H1 (cell line): ENCODE measurements at regions not wholly inside any gene's neighbourhood (a gene's known extent, or its start where the extent isn't known, plus 50 kb on each side); places are given as distances from the start of the nearest gene placed in this dataset.

Experiments used
- CTCF ChIA-PET: fragments of 300-600 bp; sonication (Branson Sonifier 250); formaldehyde crosslinking; loops from one replicate; lab custom pipeline; 2021; ENCODE audit not compliant: partially characterized antibody; lab: Charles Lee
- POLR2A ChIA-PET: fragments of 300-600 bp; sonication (Branson Sonifier 250); formaldehyde crosslinking; loops from one replicate; lab custom pipeline; 2021; ENCODE audit warnings: inconsistent platforms; ENCODE audit not compliant: partially characterized antibody; lab: Charles Lee
- DNase-seq, 2 experiments: peaks; one replicate each; pipeline versions ENCODE4 v3.0.0 to v3.0.0-alpha.2; 2010 to 2022; ENCODE audit warnings: low spot score in 2 of 2, low read depth in 1 of 2, mixed read lengths in 1 of 2
- FAIRE-seq: peaks from 2 replicates; lab custom pipeline; 2011; peaks lifted over from hg19 to GRCh38; lab: Jason Lieb, UNC
- H2AFZ ChIP-seq: 2 replicates; pipeline ENCODE4 v1.8.1; 2012; ENCODE audit warnings: low read length, inconsistent platforms
- H2AK5ac ChIP-seq: 2 replicates; pipeline ENCODE4 v1.6.1; 2013; ENCODE audit warnings: low read depth, low read length
- H2BK120ac ChIP-seq: replicated peaks from 2 replicates; pipeline ENCODE3; 2013; ENCODE audit warnings: low read depth, low read length, inconsistent platforms
- H2BK12ac ChIP-seq: 2 replicates; pipeline ENCODE4 v1.6.1; 2013; ENCODE audit warnings: low read depth, low read length
- H2BK15ac ChIP-seq: 2 replicates; pipeline ENCODE4 v1.6.1; 2013; ENCODE audit warnings: low read length
- H2BK20ac ChIP-seq: 2 replicates; pipeline ENCODE4 v1.6.1; 2013; ENCODE audit warnings: low read length
- H2BK5ac ChIP-seq: 2 replicates; pipeline ENCODE4 v1.6.1; 2013; ENCODE audit warnings: low read depth, low read length
- H3K14ac ChIP-seq: 2 replicates; pipeline ENCODE4 v1.6.1; 2013; ENCODE audit warnings: inconsistent platforms; ENCODE audit not compliant: insufficient read length
- H3K18ac ChIP-seq: 2 replicates; pipeline ENCODE4 v1.6.1; 2013; ENCODE audit warnings: low read length; ENCODE audit errors: extremely low read depth
- H3K23ac ChIP-seq: 2 replicates; pipeline ENCODE4 v1.6.1; 2013; ENCODE audit warnings: inconsistent platforms; ENCODE audit not compliant: insufficient read length
- H3K23me2 ChIP-seq: 2 replicates; pipeline ENCODE4 v1.6.1; 2013; ENCODE audit warnings: low read depth, low read length
- H3K27ac ChIP-seq: 2 replicates; pipeline ENCODE4 v1.6.1; 2011; ENCODE audit warnings: low read depth, low read length, inconsistent platforms
- H3K27me3 ChIP-seq, 4 experiments: replicated peaks in 1 of 4; 1 replicate in 1 of 4; 2 replicates in 3 of 4; pipeline versions ENCODE4 v1.6.1 to v1.8.1; 2011 to 2013; ENCODE audit warnings: low read length in 3 of 4, mild to moderate bottlenecking in 3 of 4, inconsistent platforms in 2 of 4, mixed read lengths in 2 of 4, moderate library complexity in 1 of 4; ENCODE audit not compliant: control insufficient read depth in 3 of 4, insufficient read depth in 3 of 4; ENCODE audit errors: extremely low read depth in 1 of 4
- H3K36me3 ChIP-seq, 4 experiments: 2 replicates each; pipeline versions ENCODE4 v1.6.1 to v1.8.1; 2011 to 2013; ENCODE audit warnings: mild to moderate bottlenecking in 4 of 4, low read length in 3 of 4, moderate library complexity in 2 of 4, control low read depth in 1 of 4, inconsistent platforms in 1 of 4; ENCODE audit not compliant: insufficient read depth in 4 of 4, control insufficient read depth in 2 of 4
- H3K4ac ChIP-seq: replicated peaks from 2 replicates; pipeline ENCODE3; 2013; ENCODE audit warnings: low read length, low read depth, mixed read lengths, inconsistent platforms; ENCODE audit not compliant: insufficient read length
- H3K4me1 ChIP-seq, 4 experiments: replicated peaks in 1 of 4; 1 replicate in 1 of 4; 2 replicates in 3 of 4; pipeline versions ENCODE4 v1.6.1 to v1.8.1; 2011 to 2013; ENCODE audit warnings: low read length in 3 of 4, inconsistent platforms in 2 of 4, mixed read lengths in 1 of 4; ENCODE audit not compliant: insufficient read depth in 4 of 4, control insufficient read depth in 3 of 4
- H3K4me2 ChIP-seq, 2 experiments: 2 replicates each; pipeline versions ENCODE4 v1.6.1 to v1.8.1; 2011 to 2013; ENCODE audit warnings: low read depth in 2 of 2, low read length in 2 of 2, control low read depth in 1 of 2, inconsistent platforms in 1 of 2, mild to moderate bottlenecking in 1 of 2; ENCODE audit not compliant: insufficient read depth in 1 of 2
- H3K4me3 ChIP-seq, 4 experiments: fragments of 200-600, 300-600 bp in 1 of 4; sonication (generic), shearing (Covaris generic), sonication (Bioruptor Twin) in 1 of 4; 2 replicates each; pipeline versions ENCODE4 v1.5.1 to v1.8.1; 2011 to 2016; ENCODE audit warnings: low read length in 4 of 4, low read depth in 3 of 4, control low read depth in 2 of 4, inconsistent platforms in 2 of 4, mild to moderate bottlenecking in 2 of 4, mixed read lengths in 1 of 4, moderate library complexity in 1 of 4; ENCODE audit not compliant: insufficient read depth in 2 of 4; ENCODE audit errors: extremely low read depth in 1 of 4
- H3K56ac ChIP-seq: replicated peaks from 2 replicates; pipeline ENCODE3; 2013; ENCODE audit warnings: low read depth, mild to moderate bottlenecking, mixed read lengths, low read length, inconsistent platforms; ENCODE audit not compliant: insufficient read length
- H3K79me1 ChIP-seq: 2 replicates; pipeline ENCODE4 v1.6.1; 2013; ENCODE audit warnings: low read depth, low read length, control low read depth
- H3K79me2 ChIP-seq, 2 experiments: 2 replicates each; pipeline versions ENCODE4 v1.6.1 to v1.8.1; 2012 to 2013; ENCODE audit warnings: low read length in 2 of 2, mild to moderate bottlenecking in 2 of 2, inconsistent platforms in 1 of 2; ENCODE audit not compliant: insufficient read depth in 2 of 2, control insufficient read depth in 1 of 2
- H3K9ac ChIP-seq, 4 experiments: replicated peaks in 1 of 4; 1 replicate in 1 of 4; 2 replicates in 3 of 4; pipeline versions ENCODE4 v1.6.1 to v1.8.1; 2011 to 2013; ENCODE audit warnings: low read depth in 3 of 4, low read length in 3 of 4, control low read depth in 2 of 4, mild to moderate bottlenecking in 2 of 4, moderate library complexity in 2 of 4, inconsistent platforms in 1 of 4; ENCODE audit errors: extremely low read depth in 1 of 4
- H3K9me3 ChIP-seq, 2 experiments: 2 replicates each; pipeline versions ENCODE4 v1.6.1 to v1.8.1; 2012 to 2013; ENCODE audit warnings: mild to moderate bottlenecking in 2 of 2, moderate library complexity in 2 of 2, control low read depth in 1 of 2, inconsistent platforms in 1 of 2, low read depth in 1 of 2, low read length in 1 of 2, mixed read lengths in 1 of 2; ENCODE audit not compliant: insufficient read depth in 2 of 2
- H4K20me1 ChIP-seq, 2 experiments: replicated peaks in 1 of 2; 2 replicates each; pipeline versions ENCODE3 to v1.8.1; 2011 to 2013; ENCODE audit warnings: inconsistent platforms in 2 of 2, low read length in 2 of 2, mild to moderate bottlenecking in 1 of 2; ENCODE audit not compliant: insufficient read depth in 2 of 2, control insufficient read depth in 1 of 2
- H4K5ac ChIP-seq: 2 replicates; pipeline ENCODE4 v1.6.1; 2013; ENCODE audit warnings: low read length, low read depth, mixed read lengths, inconsistent platforms; ENCODE audit not compliant: insufficient read length
- H4K8ac ChIP-seq: 2 replicates; pipeline ENCODE4 v1.8.0; 2013; ENCODE audit warnings: mild to moderate bottlenecking, moderate library complexity, low read length, inconsistent platforms; ENCODE audit not compliant: insufficient read depth; ENCODE audit errors: extremely low read depth
- H4K91ac ChIP-seq: replicated peaks from 2 replicates; pipeline ENCODE3; 2013; ENCODE audit warnings: low read length, mixed read lengths, inconsistent platforms; ENCODE audit not compliant: insufficient read length
- BACH1 ChIP-seq: IDR thresholded peaks from 2 replicates; pipeline ENCODE4 v1.6.1; 2012; ENCODE audit warnings: low read length, improper control_type of control experiment
- BCL11A ChIP-seq, 2 experiments: IDR thresholded peaks; one replicate each; pipeline ENCODE4 v1.6.1; 2011; ENCODE audit warnings: low read depth in 2 of 2, low read length in 2 of 2, mild to moderate bottlenecking in 2 of 2
- BRCA1 ChIP-seq: IDR thresholded peaks from 2 replicates; pipeline ENCODE4 v1.6.1; 2012; ENCODE audit warnings: low read depth, low read length, improper control_type of control experiment
- EP300 ChIP-seq, 2 experiments: IDR thresholded peaks; 1 replicate in 1 of 2; 2 replicates in 1 of 2; pipeline ENCODE4 v1.6.1; 2011 to 2012; ENCODE audit warnings: low read depth in 2 of 2, low read length in 2 of 2, mild to moderate bottlenecking in 2 of 2, borderline replicate concordance in 1 of 2, inconsistent platforms in 1 of 2, moderate library complexity in 1 of 2
- GABPA ChIP-seq: IDR thresholded peaks from 2 replicates; pipeline ENCODE4 v1.6.1; 2011; ENCODE audit warnings: mild to moderate bottlenecking, low read length, moderate library complexity, borderline replicate concordance; ENCODE audit not compliant: insufficient read depth
- NANOG ChIP-seq: IDR thresholded peaks from 2 replicates; pipeline ENCODE4 v1.6.1; 2011; ENCODE audit warnings: low read length, low read depth, mild to moderate bottlenecking, inconsistent platforms; ENCODE audit not compliant: insufficient read depth, poor library complexity, severe bottlenecking
- RBBP5 ChIP-seq: IDR thresholded peaks from 2 replicates; pipeline ENCODE4 v1.7.1; 2012; ENCODE audit warnings: low read depth, mild to moderate bottlenecking, inconsistent platforms, low read length, moderate library complexity, borderline replicate concordance
- RXRA ChIP-seq: IDR thresholded peaks from 2 replicates; pipeline ENCODE4 v1.6.1; 2011; ENCODE audit warnings: low read depth, mild to moderate bottlenecking, low read length, moderate library complexity; ENCODE audit not compliant: insufficient read depth
- SP4 ChIP-seq: IDR thresholded peaks from 2 replicates; pipeline ENCODE4 v1.6.1; 2012; ENCODE audit warnings: low read length, inconsistent platforms
- SRF ChIP-seq: IDR thresholded peaks from 2 replicates; pipeline ENCODE4 v1.6.1; 2011; ENCODE audit warnings: mild to moderate bottlenecking, low read depth, low read length, moderate library complexity
- TAF1 ChIP-seq: IDR thresholded peaks from 2 replicates; pipeline ENCODE4 v1.6.1; 2011; ENCODE audit warnings: mild to moderate bottlenecking, low read depth, low read length
- WGBS, 2 experiments: shearing (Covaris generic) in 1 of 2; methylation state at CpG; one replicate each; pipeline versions ENCODE4 v1.1.6 to v1.1.7; 2013 to 2015; ENCODE audit warnings: low lambda C conversion rate in 2 of 2, mixed read lengths in 2 of 2, inconsistent platforms in 1 of 2, low coverage in 1 of 2, missing lambda C conversion rate in 1 of 2; ENCODE audit not compliant: insufficient replicate concordance in 2 of 2, insufficient coverage in 1 of 2, insufficient read length in 1 of 2; ENCODE audit errors: extremely low coverage in 1 of 2, missing lambda C conversion rate in 1 of 2; 5-methylcytosine and 5-hydroxymethylcytosine counted together
- TF ChIP-seq, protein P1 (sequence below): IDR thresholded peaks from 2 replicates; pipeline ENCODE4 v1.6.1; 2012; ENCODE audit warnings: inconsistent platforms

DNA sequence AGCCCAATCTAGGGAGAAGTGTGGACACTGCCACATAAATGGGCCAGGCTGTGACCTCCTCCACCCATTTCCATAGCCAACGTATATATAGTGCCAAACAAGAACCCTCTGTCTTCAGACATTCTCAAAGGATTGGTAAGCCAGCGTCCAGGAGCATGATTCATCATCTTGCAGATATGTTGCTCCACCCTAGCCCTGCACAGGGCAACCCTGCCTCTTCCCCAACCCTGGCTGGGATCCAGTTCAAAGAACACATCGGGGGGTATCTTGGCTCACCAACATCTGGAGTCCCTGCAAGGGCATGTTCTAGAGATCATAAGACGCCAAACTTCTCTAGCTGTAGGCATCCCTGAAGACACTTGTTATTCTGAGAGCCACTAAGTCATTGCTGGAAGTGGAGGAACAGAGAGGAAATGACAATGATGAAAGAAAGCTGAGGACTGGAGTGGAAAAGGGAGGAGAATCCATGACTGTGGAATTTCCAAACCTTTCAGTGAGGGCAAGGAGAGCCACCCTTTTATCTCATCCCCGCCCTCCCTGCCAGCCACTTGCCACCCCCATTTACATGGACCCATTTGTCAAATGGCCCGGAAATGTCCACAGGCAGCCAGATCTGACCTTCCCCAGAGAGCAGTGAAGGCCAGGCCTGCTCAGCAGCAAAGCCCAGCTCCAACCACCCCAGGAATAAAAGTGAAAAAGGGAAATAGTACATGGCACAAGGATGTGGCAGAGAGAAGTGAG, 144.1 kb upstream of the CTTNBP2NL start:
- Histone ChIP-seq H2AFZ (no peak overlapping the region), H2BK12ac (no peak overlapping the region), H3K79me2 (no peaks in the 10 kb centered on the region), H3K9ac (no peak overlapping the region), H2BK5ac (no peak overlapping the region), H3K9me3 (no peaks in the 10 kb centered on the region), H3K18ac (no peak overlapping the region), H2BK20ac (no peak overlapping the region), H3K4me2 (no peak overlapping the region), H2BK120ac (no peak overlapping the region), H3K4me3 (no peak overlapping the region), H4K91ac (no peak overlapping the region), H3K27me3 (no peaks in the 10 kb centered on the region), H4K5ac (no peak overlapping the region), H2BK15ac (no peak overlapping the region), H3K4me1 (no peaks in the 10 kb centered on the region), H3K23ac (no peak overlapping the region), H4K20me1 (no peaks in the 10 kb centered on the region), H3K23me2 (no peaks in the 10 kb centered on the region), H3K56ac (no peak overlapping the region), H3K14ac (no peak overlapping the region), H3K36me3 (0 out of 8 replicates have a peak, but pooled peaks cover 0 to 2% (median 0%) of the 10 kb centered on the region in 4 experiments), H3K27ac (no peak overlapping the region), H3K79me1 (no peaks in the 10 kb centered on the region), H2AK5ac (no peak overlapping the region), H3K4ac (no peak overlapping the region), H4K8ac (no peak overlapping the region)
- DNase-seq = no peak
- CTCF ChIA-PET = interaction anchor here (0.5 to 2.5 kb wide), 3 partner anchors 10 to 537 kb away, joined by 3 to 9 read pairs (median 3); no protein-coding TSS in a partner anchor
- POLR2A ChIA-PET = no interaction called here
- WGBS, 2 experiments = 94% methylated on average over 6 of the region's 6 CpGs; no CpG with 5 or more reads in 1 of the 2 experiments
- no peak for FAIRE-seq
- TF ChIP-seq, protein P1, sequence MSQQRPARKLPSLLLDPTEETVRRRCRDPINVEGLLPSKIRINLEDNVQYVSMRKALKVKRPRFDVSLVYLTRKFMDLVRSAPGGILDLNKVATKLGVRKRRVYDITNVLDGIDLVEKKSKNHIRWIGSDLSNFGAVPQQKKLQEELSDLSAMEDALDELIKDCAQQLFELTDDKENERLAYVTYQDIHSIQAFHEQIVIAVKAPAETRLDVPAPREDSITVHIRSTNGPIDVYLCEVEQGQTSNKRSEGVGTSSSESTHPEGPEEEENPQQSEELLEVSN = no peak
- TF ChIP-seq RBBP5 (no peak), SP4 (no peak), BACH1 (no peak), EP300 (IDR thresholded peaks at IDR 0.05; ENCODE audit: borderline replicate concordance in 1 of 2, low read depth in 2 of 2, low read length in 2 of 2) (no peak), TAF1 (no peak), BRCA1 (no peak), SRF (no peak), BCL11A (IDR thresholded peaks at IDR 0.05; ENCODE audit: low read depth in 2 of 2, low read length in 2 of 2) (no peak), GABPA (no peak), NANOG (no peak), RXRA (no peak)
